ENCODE measurements at regions not wholly inside any gene's neighbourhood (a gene's known extent, or its start where the extent isn't known, plus 50 kb on each side); places are given as distances from the start of the nearest gene placed in this dataset.

DNA sequence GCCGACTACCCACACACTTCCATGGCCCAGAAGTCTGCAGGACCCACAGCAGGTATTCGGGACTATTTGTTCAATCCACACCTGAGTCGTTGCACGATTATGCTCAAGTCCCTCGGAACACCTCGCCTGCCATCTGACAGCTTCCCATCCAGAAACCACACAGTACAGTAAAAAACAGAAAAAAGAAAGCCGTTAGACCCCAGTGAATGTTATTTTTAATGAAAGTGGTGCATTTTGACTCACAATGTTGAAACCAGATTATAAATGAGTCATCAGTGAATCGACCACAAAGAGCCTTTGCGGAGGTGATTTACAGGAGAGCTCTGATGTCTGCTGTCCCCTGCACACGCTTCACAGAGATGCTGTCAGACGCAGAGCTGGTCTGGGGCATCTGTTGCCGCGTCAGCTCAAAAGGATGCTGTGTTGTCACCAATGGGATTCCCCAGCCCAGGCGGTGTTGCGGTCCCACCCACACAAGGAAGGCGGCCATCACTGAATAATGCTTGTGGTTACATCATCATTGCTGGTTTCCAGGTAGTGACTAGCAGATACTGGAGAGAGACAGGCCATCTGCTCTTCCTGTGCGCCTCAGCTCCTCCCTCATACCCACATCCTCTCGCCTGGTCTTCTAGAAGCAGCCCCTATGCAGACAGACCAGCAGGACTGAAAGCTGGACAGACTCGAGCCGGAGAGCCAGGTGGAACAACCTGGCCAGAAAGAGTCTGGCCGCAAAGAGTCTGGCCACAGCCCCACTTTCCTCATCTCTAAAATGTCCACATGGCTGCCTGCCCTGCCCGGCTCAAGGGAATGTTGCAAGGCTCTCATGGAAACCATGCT, 116.8 kb downstream of the TOMM20 start (continued):
- TF ChIP-seq HNRNPLL (IDR thresholded peaks at IDR 0.05; ENCODE audit: low read depth, low read length, poor library complexity, severe bottlenecking) (no peak), TEAD4 (IDR thresholded peaks at IDR 0.05; ENCODE audit: low read length) (peak; percentile 68), TEAD4 (CRISPR knock-in tag; IDR thresholded peaks at IDR 0.05; ENCODE audit: borderline replicate concordance) (no peak), ZNF324 (CRISPR knock-in tag; IDR thresholded peaks at IDR 0.05) (no peak), KLF1 (tag; IDR thresholded peaks at IDR 0.05) (no peak), CEBPB (tag; IDR thresholded peaks at IDR 0.05) (peak; percentile 90), SETDB1 (IDR thresholded peaks at IDR 0.05; ENCODE audit: low read length) (no peak), TBL1XR1 (IDR thresholded peaks at IDR 0.05; ENCODE audit: low read length in 2 of 2) (no peak), NCOA2 (IDR thresholded peaks at IDR 0.05; ENCODE audit: partially characterized antibody in 2 of 2) (no peak), PCBP1 (IDR thresholded peaks at IDR 0.05; ENCODE audit: low read depth, low read length, poor library complexity, severe bottlenecking) (no peak), HIVEP1 (CRISPR knock-in tag; IDR thresholded peaks at IDR 0.05) (no peak), MEIS2 (IDR thresholded peaks at IDR 0.05; ENCODE audit: partially characterized antibody) (peak; percentile 94), ZEB2 (IDR thresholded peaks at IDR 0.05) (peak; percentile 94), ZKSCAN8 (CRISPR knock-in tag; IDR thresholded peaks at IDR 0.05) (no peak; the same call in 1 of the 2 replicates)
- TF ChIP-seq, protein P1, sequence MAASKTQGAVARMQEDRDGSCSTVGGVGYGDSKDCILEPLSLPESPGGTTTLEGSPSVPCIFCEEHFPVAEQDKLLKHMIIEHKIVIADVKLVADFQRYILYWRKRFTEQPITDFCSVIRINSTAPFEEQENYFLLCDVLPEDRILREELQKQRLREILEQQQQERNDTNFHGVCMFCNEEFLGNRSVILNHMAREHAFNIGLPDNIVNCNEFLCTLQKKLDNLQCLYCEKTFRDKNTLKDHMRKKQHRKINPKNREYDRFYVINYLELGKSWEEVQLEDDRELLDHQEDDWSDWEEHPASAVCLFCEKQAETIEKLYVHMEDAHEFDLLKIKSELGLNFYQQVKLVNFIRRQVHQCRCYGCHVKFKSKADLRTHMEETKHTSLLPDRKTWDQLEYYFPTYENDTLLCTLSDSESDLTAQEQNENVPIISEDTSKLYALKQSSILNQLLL (CRISPR knock-in tag; IDR thresholded peaks at IDR 0.05; ENCODE audit: borderline replicate concordance), result no peak
- TF ChIP-seq, protein P2, sequence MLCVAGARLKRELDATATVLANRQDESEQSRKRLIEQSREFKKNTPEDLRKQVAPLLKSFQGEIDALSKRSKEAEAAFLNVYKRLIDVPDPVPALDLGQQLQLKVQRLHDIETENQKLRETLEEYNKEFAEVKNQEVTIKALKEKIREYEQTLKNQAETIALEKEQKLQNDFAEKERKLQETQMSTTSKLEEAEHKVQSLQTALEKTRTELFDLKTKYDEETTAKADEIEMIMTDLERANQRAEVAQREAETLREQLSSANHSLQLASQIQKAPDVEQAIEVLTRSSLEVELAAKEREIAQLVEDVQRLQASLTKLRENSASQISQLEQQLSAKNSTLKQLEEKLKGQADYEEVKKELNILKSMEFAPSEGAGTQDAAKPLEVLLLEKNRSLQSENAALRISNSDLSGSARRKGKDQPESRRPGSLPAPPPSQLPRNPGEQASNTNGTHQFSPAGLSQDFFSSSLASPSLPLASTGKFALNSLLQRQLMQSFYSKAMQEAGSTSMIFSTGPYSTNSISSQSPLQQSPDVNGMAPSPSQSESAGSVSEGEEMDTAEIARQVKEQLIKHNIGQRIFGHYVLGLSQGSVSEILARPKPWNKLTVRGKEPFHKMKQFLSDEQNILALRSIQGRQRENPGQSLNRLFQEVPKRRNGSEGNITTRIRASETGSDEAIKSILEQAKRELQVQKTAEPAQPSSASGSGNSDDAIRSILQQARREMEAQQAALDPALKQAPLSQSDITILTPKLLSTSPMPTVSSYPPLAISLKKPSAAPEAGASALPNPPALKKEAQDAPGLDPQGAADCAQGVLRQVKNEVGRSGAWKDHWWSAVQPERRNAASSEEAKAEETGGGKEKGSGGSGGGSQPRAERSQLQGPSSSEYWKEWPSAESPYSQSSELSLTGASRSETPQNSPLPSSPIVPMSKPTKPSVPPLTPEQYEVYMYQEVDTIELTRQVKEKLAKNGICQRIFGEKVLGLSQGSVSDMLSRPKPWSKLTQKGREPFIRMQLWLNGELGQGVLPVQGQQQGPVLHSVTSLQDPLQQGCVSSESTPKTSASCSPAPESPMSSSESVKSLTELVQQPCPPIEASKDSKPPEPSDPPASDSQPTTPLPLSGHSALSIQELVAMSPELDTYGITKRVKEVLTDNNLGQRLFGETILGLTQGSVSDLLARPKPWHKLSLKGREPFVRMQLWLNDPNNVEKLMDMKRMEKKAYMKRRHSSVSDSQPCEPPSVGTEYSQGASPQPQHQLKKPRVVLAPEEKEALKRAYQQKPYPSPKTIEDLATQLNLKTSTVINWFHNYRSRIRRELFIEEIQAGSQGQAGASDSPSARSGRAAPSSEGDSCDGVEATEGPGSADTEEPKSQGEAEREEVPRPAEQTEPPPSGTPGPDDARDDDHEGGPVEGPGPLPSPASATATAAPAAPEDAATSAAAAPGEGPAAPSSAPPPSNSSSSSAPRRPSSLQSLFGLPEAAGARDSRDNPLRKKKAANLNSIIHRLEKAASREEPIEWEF (CRISPR knock-in tag; IDR thresholded peaks at IDR 0.05), result no peak
- TF ChIP-seq, protein P3, sequence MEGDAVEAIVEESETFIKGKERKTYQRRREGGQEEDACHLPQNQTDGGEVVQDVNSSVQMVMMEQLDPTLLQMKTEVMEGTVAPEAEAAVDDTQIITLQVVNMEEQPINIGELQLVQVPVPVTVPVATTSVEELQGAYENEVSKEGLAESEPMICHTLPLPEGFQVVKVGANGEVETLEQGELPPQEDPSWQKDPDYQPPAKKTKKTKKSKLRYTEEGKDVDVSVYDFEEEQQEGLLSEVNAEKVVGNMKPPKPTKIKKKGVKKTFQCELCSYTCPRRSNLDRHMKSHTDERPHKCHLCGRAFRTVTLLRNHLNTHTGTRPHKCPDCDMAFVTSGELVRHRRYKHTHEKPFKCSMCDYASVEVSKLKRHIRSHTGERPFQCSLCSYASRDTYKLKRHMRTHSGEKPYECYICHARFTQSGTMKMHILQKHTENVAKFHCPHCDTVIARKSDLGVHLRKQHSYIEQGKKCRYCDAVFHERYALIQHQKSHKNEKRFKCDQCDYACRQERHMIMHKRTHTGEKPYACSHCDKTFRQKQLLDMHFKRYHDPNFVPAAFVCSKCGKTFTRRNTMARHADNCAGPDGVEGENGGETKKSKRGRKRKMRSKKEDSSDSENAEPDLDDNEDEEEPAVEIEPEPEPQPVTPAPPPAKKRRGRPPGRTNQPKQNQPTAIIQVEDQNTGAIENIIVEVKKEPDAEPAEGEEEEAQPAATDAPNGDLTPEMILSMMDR (IDR thresholded peaks at IDR 0.05 in 2 of 3, conservative IDR thresholded peaks at IDR 0.05 in 1 of 3; ENCODE audit: insufficient read depth in 2 of 3, low read depth in 1 of 3, low read length in 3 of 3), result no peak
- TF ChIP-seq, protein P4, sequence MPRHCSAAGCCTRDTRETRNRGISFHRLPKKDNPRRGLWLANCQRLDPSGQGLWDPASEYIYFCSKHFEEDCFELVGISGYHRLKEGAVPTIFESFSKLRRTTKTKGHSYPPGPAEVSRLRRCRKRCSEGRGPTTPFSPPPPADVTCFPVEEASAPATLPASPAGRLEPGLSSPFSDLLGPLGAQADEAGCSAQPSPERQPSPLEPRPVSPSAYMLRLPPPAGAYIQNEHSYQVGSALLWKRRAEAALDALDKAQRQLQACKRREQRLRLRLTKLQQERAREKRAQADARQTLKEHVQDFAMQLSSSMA (CRISPR knock-in tag; IDR thresholded peaks at IDR 0.05), result no peak

Measured in K562 (cell line).